Keratinocyte (primary cell): ENCODE measurements at regions not wholly inside any gene's neighbourhood (a gene's known extent, or its start where the extent isn't known, plus 50 kb on each side); places are given as distances from the start of the nearest gene placed in this dataset.

ENCODE experiments used
- EZH2 ChIP-seq: IDR thresholded peaks from one replicate; pipeline ENCODE4 v1.6.1; 2012; ENCODE audit warnings: inconsistent platforms, mild to moderate bottlenecking, low read length, moderate library complexity
- TF ChIP-seq, protein P1 (sequence below), 3 experiments: IDR thresholded peaks in 1 of 3; conservative IDR thresholded peaks in 1 of 3; optimal IDR thresholded peaks in 1 of 3; 2 replicates in 2 of 3; 3 replicates in 1 of 3; pipeline versions ENCODE3 to v1.5.1; 2011; ENCODE audit warnings: low read length in 3 of 3, mild to moderate bottlenecking in 3 of 3, moderate library complexity in 2 of 3, control low read depth in 1 of 3, inconsistent platforms in 1 of 3; ENCODE audit not compliant: insufficient read depth in 2 of 3; ENCODE audit errors: extremely low read depth in 1 of 3

DNA sequence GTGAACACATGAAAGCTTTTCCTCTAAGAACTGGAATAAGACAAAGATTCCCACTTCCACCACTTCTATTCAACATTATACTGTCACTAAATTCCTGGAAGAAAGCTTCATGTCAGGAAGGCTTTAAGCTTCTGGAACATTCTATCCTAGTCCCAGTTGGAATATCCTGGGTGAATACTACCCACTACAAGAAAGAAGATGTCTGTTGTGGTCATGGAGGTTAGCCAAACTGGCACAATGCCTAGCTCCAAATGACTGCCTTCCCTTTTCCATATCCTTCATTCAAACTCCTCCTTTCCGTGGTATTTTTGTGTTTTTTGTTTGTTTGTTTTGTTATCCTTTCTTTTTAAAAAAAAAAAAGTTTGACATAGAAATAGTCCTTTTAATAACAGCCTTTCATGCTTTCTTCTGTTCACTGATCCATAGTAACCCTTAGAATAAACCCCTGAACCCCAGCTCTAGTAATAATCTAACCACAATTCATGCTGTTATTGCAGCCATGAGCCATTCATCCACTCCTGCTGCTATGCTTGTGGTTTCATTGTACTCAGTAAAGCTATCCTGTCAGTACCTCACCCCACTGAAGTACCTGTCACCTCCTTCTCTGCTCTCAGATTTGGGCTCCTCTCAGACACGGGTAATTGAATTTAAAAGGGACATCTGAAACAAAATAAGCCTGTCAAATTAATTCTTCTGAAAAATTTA lies 447.5 kb downstream of the IGSF11 start:
- TF ChIP-seq EZH2, result no peak
- TF ChIP-seq, protein P1, sequence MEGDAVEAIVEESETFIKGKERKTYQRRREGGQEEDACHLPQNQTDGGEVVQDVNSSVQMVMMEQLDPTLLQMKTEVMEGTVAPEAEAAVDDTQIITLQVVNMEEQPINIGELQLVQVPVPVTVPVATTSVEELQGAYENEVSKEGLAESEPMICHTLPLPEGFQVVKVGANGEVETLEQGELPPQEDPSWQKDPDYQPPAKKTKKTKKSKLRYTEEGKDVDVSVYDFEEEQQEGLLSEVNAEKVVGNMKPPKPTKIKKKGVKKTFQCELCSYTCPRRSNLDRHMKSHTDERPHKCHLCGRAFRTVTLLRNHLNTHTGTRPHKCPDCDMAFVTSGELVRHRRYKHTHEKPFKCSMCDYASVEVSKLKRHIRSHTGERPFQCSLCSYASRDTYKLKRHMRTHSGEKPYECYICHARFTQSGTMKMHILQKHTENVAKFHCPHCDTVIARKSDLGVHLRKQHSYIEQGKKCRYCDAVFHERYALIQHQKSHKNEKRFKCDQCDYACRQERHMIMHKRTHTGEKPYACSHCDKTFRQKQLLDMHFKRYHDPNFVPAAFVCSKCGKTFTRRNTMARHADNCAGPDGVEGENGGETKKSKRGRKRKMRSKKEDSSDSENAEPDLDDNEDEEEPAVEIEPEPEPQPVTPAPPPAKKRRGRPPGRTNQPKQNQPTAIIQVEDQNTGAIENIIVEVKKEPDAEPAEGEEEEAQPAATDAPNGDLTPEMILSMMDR (optimal IDR thresholded peaks at IDR 0.05 in 1 of 3, IDR thresholded peaks at IDR 0.05 in 1 of 3, conservative IDR thresholded peaks at IDR 0.05 in 1 of 3; ENCODE audit: extremely low read depth in 1 of 3, insufficient read depth in 2 of 3, low read length in 3 of 3), result no peak
